Gastroesophageal sphincter (tissue), 2 donors: ENCODE measurements at regions not wholly inside any gene's neighbourhood (a gene's known extent, or its start where the extent isn't known, plus 50 kb on each side); places are given as distances from the start of the nearest gene placed in this dataset.

ENCODE experiments used
- POLR2A ChIP-seq, 2 donors: fragments of 450-650 bp; IDR thresholded peaks; one replicate each; pipeline ENCODE4 v1.6.1; 2017; ENCODE audit warnings: antibody characterized with exemption in 2 of 2, mild to moderate bottlenecking in 2 of 2, moderate library complexity in 1 of 2
- POLR2AphosphoS5 ChIP-seq: sonication (generic); formaldehyde crosslinking; IDR thresholded peaks from one replicate; pipeline ENCODE4 v1.6.1; 2017; ENCODE audit warnings: antibody characterized with exemption

GRCh38 chr2:152974146-152974545 lies 255.7 kb downstream of the ARL6IP6 start:
- no peak for TF ChIP-seq POLR2A (IDR thresholded peaks at IDR 0.05)
- TF ChIP-seq POLR2AphosphoS5: no peak
